Amniotic stem cell (primary cell): ENCODE measurements at regions not wholly inside any gene's neighbourhood (a gene's known extent, or its start where the extent isn't known, plus 50 kb on each side); places are given as distances from the start of the nearest gene placed in this dataset.
"Not testable (repeated sequence)": the region's sequence is repeated elsewhere in the genome, so short reads cannot be mapped to it uniquely, and the experiment has no call there.

Experiments used
- DNase-seq: peaks from one replicate; lab custom pipeline; 2025; lab: John Stamatoyannopoulos, UW

DNA sequence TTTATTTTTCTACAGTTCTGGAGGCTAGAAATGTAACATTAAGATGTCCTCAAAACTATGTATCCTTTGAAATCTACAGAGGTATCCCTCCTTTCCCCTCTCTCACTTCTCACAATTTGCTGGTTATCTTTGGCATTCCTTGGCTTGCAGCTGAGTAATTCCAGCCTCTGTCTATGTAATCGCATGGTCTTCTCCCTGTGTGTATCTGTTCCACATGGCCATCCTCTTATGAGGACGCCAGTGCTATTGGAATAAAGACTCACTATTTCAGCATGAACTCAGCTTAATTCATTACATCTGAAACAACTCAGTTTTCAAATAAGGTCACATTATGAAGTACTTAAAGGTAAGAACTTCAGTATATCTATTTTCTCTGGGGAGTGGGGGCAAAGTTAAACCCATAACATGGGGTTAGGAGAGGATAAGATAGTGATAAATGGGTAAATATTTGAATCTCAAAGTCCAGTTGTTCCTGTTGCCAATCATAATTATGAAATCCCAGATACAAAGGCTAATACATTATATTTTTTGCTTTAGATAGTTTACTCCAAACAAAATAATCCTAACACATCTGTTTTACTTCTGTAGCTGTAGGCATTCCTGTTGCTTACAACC lies 1290.8 kb downstream of the NCAM2 start:
- no peak for DNase-seq

DNA sequence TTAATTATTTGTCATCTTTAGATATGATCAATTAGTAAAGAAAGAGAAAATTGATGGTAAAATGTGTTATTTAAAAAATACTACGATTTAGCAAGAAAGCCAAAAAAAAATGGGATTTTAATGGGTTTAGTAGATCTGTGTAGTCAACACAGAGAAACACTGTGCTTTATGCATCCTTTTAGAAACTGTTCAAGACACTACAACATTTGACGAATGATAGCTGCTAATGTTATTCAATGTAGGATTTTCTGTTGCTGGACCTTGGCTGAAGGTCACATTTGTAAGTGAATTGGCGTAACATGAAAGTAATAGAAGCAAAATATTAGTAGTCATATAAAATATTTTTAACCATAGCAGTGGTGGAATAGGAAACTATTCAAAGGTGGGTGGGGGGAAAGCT lies 1293.9 kb downstream of the NCAM2 start:
- no peak for DNase-seq

GRCh38 chr21:22297575-22297974 lies 1299.4 kb downstream of the NCAM2 start:
- no peak for DNase-seq

DNA sequence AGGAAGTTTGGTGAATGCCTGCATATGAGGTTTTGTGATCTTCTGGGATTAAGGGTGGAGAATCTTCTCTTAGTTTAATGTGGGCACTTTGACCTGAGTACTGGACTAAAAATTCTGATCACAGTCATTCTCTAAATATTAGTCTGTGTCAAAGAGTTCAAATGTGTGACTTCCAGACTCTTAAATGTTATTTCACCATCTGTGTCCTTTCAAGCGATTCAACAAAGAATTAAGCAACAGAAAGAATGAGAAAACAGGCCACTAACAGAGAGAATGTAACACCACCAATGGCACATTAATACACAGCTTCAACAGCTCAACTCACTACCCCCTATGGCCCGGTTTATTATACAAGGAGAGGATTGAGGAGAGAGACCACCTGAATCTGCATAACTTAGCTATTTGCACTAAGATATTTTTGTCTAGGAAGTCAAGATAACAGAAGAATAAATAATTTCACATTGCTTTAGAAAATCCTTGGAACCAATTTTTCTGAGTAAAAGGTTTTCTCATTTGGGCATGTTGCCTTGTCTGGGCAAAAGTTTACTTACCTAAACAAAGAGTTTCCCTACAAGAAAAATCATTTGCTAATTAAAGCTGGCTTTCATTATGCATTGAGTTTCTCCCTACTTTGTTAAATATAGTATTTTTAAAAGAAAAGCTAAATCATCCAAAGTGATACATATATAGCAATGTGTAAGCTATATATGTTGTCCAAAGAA lies 1313.7 kb downstream of the NCAM2 start:
- no peak for DNase-seq

- no peak for DNase-seq
Measured at GRCh38 chr21:22314963-22315362, 1316.8 kb downstream of the NCAM2 start.

GRCh38 chr21:22319435-22319834 lies 1321.2 kb downstream of the NCAM2 start:
- DNase-seq, result no peak

DNA sequence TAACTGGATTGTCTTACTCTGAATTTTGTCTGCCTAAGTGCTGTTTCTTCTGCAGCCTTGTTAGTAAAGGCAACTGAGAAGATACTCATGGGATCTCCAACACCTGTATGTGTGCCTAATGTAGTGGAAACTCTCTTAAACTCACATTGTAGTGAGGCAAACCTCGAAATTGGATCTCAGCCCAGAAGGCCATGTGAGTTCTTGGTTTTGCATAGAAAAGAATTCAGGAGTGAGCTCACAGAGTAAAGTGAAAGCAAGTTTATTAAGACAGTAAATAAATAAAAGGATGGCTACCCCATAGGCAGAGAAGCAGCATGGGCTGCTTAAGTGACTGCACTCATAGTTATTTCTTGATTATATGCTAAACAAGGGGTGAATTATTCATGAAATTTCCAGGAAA lies 1344.7 kb downstream of the NCAM2 start:
- no peak for DNase-seq

- DNase-seq, result no peak
Measured at GRCh38 chr21:22343303-22343702, 1345.1 kb downstream of the NCAM2 start.

- DNase-seq, result no peak
Measured at GRCh38 chr21:22343721-22344120, 1345.5 kb downstream of the NCAM2 start.

- DNase-seq, result no peak
Measured at GRCh38 chr21:22345624-22346023, 1347.4 kb downstream of the NCAM2 start.

- DNase-seq, result no peak
Measured at GRCh38 chr21:22346576-22346975, 1348.4 kb downstream of the NCAM2 start.

GRCh38 chr21:22351076-22351475 lies 1352.9 kb downstream of the NCAM2 start:
- DNase-seq, result no peak

GRCh38 chr21:22352088-22352487 lies 1353.9 kb downstream of the NCAM2 start:
- no peak for DNase-seq

- DNase-seq, result no peak
Measured at GRCh38 chr21:22355949-22356348, 1357.7 kb downstream of the NCAM2 start.

DNA sequence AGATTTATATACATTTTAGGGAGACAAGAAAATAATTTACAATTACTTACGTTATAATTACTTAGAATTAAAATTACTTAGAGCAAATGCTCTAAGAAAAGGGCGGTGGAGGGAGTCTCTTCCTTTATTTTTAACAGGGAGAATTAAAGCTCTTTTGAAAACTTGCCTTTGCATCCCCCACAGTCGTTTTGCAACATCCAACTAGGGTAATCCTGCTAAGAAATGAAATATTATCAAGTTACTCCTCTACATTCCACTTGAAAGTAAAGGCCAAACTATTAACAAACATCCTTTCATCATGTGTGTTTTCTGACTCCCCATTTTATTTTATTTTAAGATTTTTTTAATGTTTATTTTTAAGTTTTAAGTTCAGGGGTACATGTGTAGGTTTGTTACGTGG lies 1358.5 kb downstream of the NCAM2 start:
- DNase-seq, result no peak

DNA sequence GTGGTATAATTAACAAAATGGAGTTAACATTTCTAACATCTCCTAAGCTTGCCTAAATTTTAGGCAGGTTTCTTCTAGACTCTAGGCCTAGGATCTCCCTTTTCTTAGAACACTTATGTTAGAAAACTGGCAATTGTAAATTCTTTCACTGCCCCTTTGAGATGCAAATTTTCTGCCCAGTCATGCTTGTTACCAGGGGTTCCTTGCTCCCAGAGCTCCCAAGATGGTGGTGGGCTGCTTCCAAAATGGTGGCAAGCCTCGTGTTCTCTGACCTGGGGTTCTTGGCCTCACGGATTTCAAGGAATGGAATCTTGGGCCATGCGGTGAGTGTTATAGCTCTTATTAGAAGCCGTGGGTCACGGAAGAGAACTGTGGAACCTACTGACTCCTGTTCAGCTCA lies 1361.4 kb downstream of the NCAM2 start:
- DNase-seq, result not testable (repeated sequence)

DNA sequence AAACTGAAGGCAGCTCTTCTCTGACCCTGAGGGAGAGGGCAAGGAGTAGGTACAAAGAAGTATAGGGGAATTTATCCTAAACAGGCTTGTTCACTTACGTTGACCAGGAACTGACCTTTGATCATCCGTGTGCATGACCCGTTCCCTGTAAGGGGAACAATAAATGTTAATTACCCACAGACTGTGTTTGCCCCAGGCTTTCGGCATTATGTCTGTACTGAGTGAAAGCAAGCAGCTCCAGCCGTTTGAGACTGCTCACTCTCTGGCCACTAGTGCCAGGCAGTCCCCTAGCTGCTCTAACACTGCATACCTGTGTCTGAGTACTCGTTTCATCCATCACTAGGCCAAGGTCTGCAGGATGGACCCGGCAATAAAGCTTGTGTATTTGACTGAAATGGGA lies 1365.3 kb downstream of the NCAM2 start:
- no peak for DNase-seq

GRCh38 chr21:22364163-22364562 lies 1366.0 kb downstream of the NCAM2 start:
- no peak for DNase-seq

GRCh38 chr21:22374218-22374969 lies 1376.2 kb downstream of the NCAM2 start:
- DNase-seq, result no peak

DNA sequence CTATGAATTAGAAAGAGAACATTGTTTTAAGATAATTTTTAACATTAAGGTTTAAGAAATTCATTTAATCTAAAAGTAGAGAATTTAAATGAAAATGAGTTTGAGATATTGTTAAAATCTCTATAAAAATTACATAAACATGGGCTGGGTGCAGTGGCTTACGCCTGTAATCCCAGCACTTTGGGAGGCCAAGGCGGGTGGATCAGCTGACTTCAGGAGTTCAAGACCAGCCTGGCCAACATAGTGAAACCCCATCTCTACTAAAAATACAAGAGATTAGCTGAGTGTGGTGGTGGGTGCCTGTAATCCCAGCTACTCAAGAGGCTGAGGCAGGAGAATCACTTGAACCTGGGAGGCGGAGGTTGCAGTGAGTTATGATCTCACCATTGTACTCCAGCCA lies 1379.6 kb downstream of the NCAM2 start:
- DNase-seq, result not testable (repeated sequence)

GRCh38 chr21:22393324-22393723 lies 1395.1 kb downstream of the NCAM2 start:
- no peak for DNase-seq

DNA sequence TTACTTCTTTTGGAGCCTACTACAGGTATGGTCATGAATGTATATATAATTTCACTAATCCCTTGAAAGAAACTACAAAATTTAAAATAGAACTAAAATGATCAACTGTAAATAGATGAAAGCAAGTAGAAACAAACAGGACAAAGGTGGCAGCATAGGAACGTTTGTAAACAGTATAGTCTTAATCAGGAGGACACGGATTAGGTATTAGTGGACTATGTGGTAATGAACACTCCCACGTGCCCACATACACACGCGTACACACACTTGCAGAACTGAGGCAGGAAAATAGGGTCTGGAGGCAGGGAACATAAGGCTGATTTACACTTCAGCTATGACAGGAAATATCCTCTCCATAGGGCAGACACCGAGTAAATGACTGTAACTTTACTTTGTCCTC lies 1397.8 kb downstream of the NCAM2 start:
- no peak for DNase-seq
